IMR-90 (cell line): ENCODE measurements at regions not wholly inside any gene's neighbourhood (a gene's known extent, or its start where the extent isn't known, plus 50 kb on each side); places are given as distances from the start of the nearest gene placed in this dataset.

Source experiments
- BHLHE40 ChIP-seq: fragments of 150-350 bp; IDR thresholded peaks from 2 replicates; pipeline ENCODE4 v1.6.1; 2016; ENCODE audit warnings: mild to moderate bottlenecking, low read depth, low read length
- CEBPB ChIP-seq: IDR thresholded peaks from 2 replicates; pipeline ENCODE4 v1.6.1; 2012; ENCODE audit warnings: low read depth, low read length, improper control_type of control experiment
- CTCF ChIP-seq: conservative IDR thresholded peaks from 2 replicates; pipeline ENCODE4 v1.5.1; 2012; ENCODE audit warnings: mild to moderate bottlenecking, low read depth, low read length, improper control_type of control experiment
- MXI1 ChIP-seq: IDR thresholded peaks from 2 replicates; pipeline ENCODE4 v1.6.1; 2012; ENCODE audit warnings: low read depth, mild to moderate bottlenecking, low read length, moderate library complexity, borderline replicate concordance
- POLR2A ChIP-seq: IDR thresholded peaks from 2 replicates; pipeline ENCODE4 v1.6.1; 2012; ENCODE audit warnings: mild to moderate bottlenecking, low read depth, low read length
- RAD21 ChIP-seq: IDR thresholded peaks from 2 replicates; pipeline ENCODE4 v1.6.1; 2012; ENCODE audit warnings: low read length, improper control_type of control experiment
- RFX5 ChIP-seq: IDR thresholded peaks from 2 replicates; pipeline ENCODE4 v1.8.0; 2012; ENCODE audit warnings: low read depth, mild to moderate bottlenecking, low read length, moderate library complexity
- SMC3 ChIP-seq: fragments of 150-350 bp; IDR thresholded peaks from 2 replicates; pipeline ENCODE4 v1.6.1; 2016; ENCODE audit warnings: low read depth, mild to moderate bottlenecking, antibody characterized with exemption, low read length, moderate library complexity

- TF ChIP-seq BHLHE40 (no peak), POLR2A (no peak), CTCF (no peak), SMC3 (no peak), RAD21 (no peak), CEBPB (no peak), RFX5 (no peak), MXI1 (no peak)
These were observed 145.0 kb upstream of the PKP2 start for GRCh38 chr12:33041562-33041961.
